Tibial nerve (tissue), 4 donors: ENCODE measurements at regions not wholly inside any gene's neighbourhood (a gene's known extent, or its start where the extent isn't known, plus 50 kb on each side); places are given as distances from the start of the nearest gene placed in this dataset.
A peak's percentile ranks its signal among the peaks of the same experiment; 100 is the strongest.

Source experiments
- DNase-seq, 2 donors: peaks; one replicate each; pipeline ENCODE4 v3.0.0-alpha.2; 2019; ENCODE audit warnings: low spot score in 2 of 2
- H3K27ac ChIP-seq, 4 donors: fragments of 200-600 bp; sonication (generic) in 3 of 4; one replicate each; pipeline ENCODE4 v1.5.1; 2017 to 2019; ENCODE audit warnings: mild to moderate bottlenecking in 1 of 4
- H3K27me3 ChIP-seq, 2 donors: fragments of 200-600 bp; sonication (generic) in 1 of 2; one replicate each; pipeline versions ENCODE4 v1.5.1 to v1.6.0; 2017 to 2019
- H3K36me3 ChIP-seq, 3 donors: fragments of 200-600 bp; sonication (generic); one replicate each; pipeline ENCODE4 v1.5.1; 2018 to 2019
- H3K4me1 ChIP-seq, 4 donors: fragments of 200-600 bp; sonication (generic) in 3 of 4; one replicate each; pipeline ENCODE4 v1.5.1; 2017 to 2019
- H3K4me3 ChIP-seq, 4 donors: fragments of 200-600 bp; sonication (generic) in 3 of 4; one replicate each; pipeline ENCODE4 v1.5.1; 2017 to 2019; ENCODE audit warnings: mild to moderate bottlenecking in 1 of 4, moderate library complexity in 1 of 4
- H3K9me3 ChIP-seq, 4 donors: fragments of 200-600 bp; sonication (generic) in 3 of 4; one replicate each; pipeline ENCODE4 v1.5.1; 2017 to 2019
- EP300 ChIP-seq, 2 donors: sonication (generic); formaldehyde crosslinking; IDR thresholded peaks; one replicate each; pipeline ENCODE4 v1.6.1; 2017; ENCODE audit warnings: antibody characterized with exemption in 2 of 2, mild to moderate bottlenecking in 1 of 2
- POLR2A ChIP-seq, 2 donors: fragments of 450-650 bp; IDR thresholded peaks; one replicate each; pipeline ENCODE4 v1.6.1; 2017; ENCODE audit warnings: antibody characterized with exemption in 2 of 2, mild to moderate bottlenecking in 2 of 2, moderate library complexity in 2 of 2
- WGBS, 2 donors: methylation state at CpG; one replicate each; pipeline ENCODE4 v1.1.5; 2018; 5-methylcytosine and 5-hydroxymethylcytosine counted together
- TF ChIP-seq, protein P1 (sequence below), 5 experiments: fragments of 200-600 bp in 3 of 5; fragments of 450-650 bp in 2 of 5; sonication (generic) in 3 of 5; IDR thresholded peaks; one replicate each; pipeline ENCODE4 v1.5.1; 2016 to 2019; ENCODE audit warnings: antibody characterized with exemption in 5 of 5, mild to moderate bottlenecking in 3 of 5, moderate library complexity in 2 of 5

DNA sequence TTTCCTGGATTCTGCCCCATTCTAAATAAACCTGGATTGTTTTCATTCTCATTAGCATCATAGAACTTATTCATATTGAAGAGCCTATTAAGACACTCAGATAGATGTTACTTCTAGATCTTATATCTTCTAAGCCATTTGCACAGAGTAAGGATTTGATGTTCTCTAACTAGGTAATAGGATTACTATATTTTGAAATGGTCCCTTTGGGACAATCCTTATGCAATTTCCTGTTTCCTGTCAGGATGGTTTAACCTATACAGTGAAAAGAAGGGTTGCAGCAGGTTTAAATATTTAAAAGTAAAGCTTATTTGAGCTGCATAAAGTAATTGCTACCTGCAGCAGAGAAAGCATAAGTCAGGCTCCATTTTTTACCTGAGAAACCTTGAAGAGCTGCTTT lies 860.1 kb downstream of the TFAP2A start:
- Histone ChIP-seq H3K9me3 (peaks cover 0 to 15% (median 0%) of the 10 kb centered on the region in 4 donors), H3K4me3 (no peak overlapping the region), H3K27ac (no peak overlapping the region), H3K36me3 (no peaks in the 10 kb centered on the region), H3K27me3 (no peaks in the 10 kb centered on the region), H3K4me1 (no peaks in the 10 kb centered on the region)
- no peak for TF ChIP-seq EP300 (IDR thresholded peaks at IDR 0.05)
- TF ChIP-seq, protein P1, sequence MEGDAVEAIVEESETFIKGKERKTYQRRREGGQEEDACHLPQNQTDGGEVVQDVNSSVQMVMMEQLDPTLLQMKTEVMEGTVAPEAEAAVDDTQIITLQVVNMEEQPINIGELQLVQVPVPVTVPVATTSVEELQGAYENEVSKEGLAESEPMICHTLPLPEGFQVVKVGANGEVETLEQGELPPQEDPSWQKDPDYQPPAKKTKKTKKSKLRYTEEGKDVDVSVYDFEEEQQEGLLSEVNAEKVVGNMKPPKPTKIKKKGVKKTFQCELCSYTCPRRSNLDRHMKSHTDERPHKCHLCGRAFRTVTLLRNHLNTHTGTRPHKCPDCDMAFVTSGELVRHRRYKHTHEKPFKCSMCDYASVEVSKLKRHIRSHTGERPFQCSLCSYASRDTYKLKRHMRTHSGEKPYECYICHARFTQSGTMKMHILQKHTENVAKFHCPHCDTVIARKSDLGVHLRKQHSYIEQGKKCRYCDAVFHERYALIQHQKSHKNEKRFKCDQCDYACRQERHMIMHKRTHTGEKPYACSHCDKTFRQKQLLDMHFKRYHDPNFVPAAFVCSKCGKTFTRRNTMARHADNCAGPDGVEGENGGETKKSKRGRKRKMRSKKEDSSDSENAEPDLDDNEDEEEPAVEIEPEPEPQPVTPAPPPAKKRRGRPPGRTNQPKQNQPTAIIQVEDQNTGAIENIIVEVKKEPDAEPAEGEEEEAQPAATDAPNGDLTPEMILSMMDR (IDR thresholded peaks at IDR 0.05), result no peak
- no peak for TF ChIP-seq POLR2A (IDR thresholded peaks at IDR 0.05)
- DNase-seq, result no peak

DNA sequence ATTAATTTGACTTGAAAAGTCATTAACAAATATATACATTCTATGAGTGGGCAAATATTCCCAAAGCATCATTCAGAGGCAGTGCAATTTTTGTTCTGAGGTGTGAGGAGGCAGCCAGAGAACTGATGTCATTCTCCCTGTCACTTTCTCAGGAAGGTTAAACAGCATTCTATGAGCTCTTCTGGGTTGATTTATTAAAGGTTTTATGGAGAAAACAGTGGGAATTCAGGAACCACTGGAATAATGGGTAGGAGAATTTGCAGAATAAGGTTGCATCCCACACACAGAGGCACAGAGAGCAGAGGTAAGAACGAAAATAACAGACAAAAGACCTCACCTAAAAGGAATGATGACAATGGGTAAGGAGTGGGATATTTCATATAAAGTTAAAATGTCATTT lies 860.6 kb downstream of the TFAP2A start:
- Histone ChIP-seq H3K36me3 (no peaks in the 10 kb centered on the region), H3K4me3 (no peak overlapping the region), H3K9me3 (peaks cover 0 to 15% (median 0%) of the 10 kb centered on the region in 4 donors), H3K27ac (no peak overlapping the region), H3K27me3 (no peaks in the 10 kb centered on the region), H3K4me1 (no peaks in the 10 kb centered on the region)
- no peak for DNase-seq
- WGBS, 2 donors, result 45 to 56% methylated on average over 1 of the region's 1 CpG
- TF ChIP-seq, protein P1 (IDR thresholded peaks at IDR 0.05), result no peak
- TF ChIP-seq POLR2A (IDR thresholded peaks at IDR 0.05) (no peak), EP300 (IDR thresholded peaks at IDR 0.05) (no peak)

DNA sequence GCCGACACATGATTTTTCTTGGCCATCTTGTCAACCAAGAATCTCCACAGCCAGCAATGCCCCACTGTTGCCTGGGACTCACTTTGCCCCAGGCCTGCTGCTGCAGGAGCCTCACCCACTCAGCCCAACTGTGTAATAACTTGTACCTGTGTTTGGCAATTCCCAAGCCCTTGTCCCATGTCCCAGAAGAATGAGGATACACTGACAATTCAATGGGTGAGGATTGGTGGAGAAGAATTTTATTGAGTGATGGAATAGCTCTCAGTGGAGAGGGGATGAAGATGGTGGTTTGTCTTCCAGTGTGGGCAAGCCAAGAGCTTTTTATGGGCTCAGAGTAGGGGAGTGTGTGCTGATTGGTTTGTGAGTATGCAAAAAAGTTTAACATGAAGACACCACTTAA lies 861.9 kb downstream of the TFAP2A start:
- TF ChIP-seq POLR2A (IDR thresholded peaks at IDR 0.05), result no peak
- TF ChIP-seq EP300 (IDR thresholded peaks at IDR 0.05), result no peak
- TF ChIP-seq, protein P1 (IDR thresholded peaks at IDR 0.05), result no peak
- peaks cover 0 to 15% (median 0%) of the 10 kb centered on the region in 4 donors for H3K9me3 ChIP-seq
- H3K4me1 ChIP-seq, result no peaks in the 10 kb centered on the region
- H3K27ac ChIP-seq, result no peak overlapping the region
- no peak overlapping the region for H3K4me3 ChIP-seq
- no peak for DNase-seq
- no peaks in the 10 kb centered on the region for H3K36me3 ChIP-seq
- no peaks in the 10 kb centered on the region for H3K27me3 ChIP-seq
- WGBS, 2 donors, result 42 to 70% methylated on average over 1 of the region's 1 CpG

DNA sequence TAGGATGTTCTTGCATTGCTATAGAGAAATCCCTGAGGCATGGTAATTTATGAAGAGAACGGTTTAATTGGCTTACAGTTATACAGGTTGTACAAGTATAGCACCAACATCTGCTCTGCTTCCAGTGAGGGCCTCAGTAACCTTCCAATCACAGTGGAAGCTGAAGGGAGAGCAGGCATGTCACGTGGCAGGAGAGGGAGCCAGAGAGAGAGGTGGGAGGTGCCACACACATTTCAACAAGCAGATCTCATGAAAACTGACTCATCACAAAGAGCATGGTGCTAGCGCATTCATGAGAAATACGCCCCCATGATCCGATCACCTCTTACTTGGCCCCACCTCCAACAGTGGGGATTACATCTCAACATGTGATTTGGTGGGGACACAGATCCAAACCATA lies 871.2 kb downstream of the TFAP2A start:
- TF ChIP-seq POLR2A (IDR thresholded peaks at IDR 0.05) (no peak), EP300 (IDR thresholded peaks at IDR 0.05) (no peak)
- TF ChIP-seq, protein P1 (IDR thresholded peaks at IDR 0.05), result no peak
- Histone ChIP-seq H3K27me3 (no peaks in the 10 kb centered on the region), H3K4me3 (no peak overlapping the region), H3K4me1 (no peaks in the 10 kb centered on the region), H3K9me3 (no peaks in the 10 kb centered on the region), H3K27ac (no peak overlapping the region), H3K36me3 (no peaks in the 10 kb centered on the region)
- 81 to 83% methylated on average over 5 of the region's 5 CpGs for WGBS, 2 donors
- DNase-seq, result no peak

DNA sequence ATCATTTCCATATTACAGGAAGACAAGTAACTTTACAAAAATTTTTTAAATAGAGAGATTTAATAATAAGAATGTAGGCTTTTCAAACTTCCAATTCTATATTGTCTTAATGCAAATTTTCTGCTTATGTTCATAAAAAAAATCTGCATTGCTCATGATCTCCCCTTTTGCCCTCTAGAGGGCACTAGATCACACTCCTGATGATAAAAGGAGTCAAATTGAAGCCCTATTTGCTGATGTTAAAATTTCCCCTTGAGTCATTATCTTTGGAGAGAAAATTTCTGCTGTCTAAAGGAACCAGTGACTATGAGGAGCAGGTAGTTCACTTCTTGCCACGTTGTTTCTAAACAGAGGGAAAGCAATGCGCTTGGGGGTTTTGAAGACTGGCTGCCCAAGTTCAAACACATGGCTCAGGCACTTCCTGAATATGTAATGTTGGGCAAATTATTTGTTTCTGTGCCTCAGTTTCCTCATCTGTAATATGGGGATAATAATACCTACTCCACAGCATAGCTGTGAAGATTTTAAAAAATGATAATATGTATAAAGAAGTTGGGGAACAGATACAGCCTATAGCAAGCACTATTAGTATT lies 874.2 kb downstream of the TFAP2A start:
- 58 to 60% methylated on average over 2 of the region's 2 CpGs for WGBS, 2 donors
- Histone ChIP-seq H3K4me3 (no peak overlapping the region), H3K4me1 (no peaks in the 10 kb centered on the region), H3K27me3 (no peaks in the 10 kb centered on the region), H3K9me3 (no peaks in the 10 kb centered on the region), H3K36me3 (no peaks in the 10 kb centered on the region), H3K27ac (no peak overlapping the region)
- DNase-seq, result no peak
- TF ChIP-seq, protein P1 (IDR thresholded peaks at IDR 0.05), result peak; percentile 26 to 61 (median 41)
- TF ChIP-seq EP300 (IDR thresholded peaks at IDR 0.05), result no peak
- TF ChIP-seq POLR2A (IDR thresholded peaks at IDR 0.05), result no peak
